Gastrocnemius medialis (tissue), 4 donors: ENCODE measurements at regions not wholly inside any gene's neighbourhood (a gene's known extent, or its start where the extent isn't known, plus 50 kb on each side); places are given as distances from the start of the nearest gene placed in this dataset.

ENCODE experiments used
- CTCF ChIP-seq, 5 experiments: fragments of 450-650 bp in 3 of 5; fragments of 200-600 bp in 2 of 5; sonication (generic) in 2 of 5; IDR thresholded peaks in 4 of 5; conservative IDR thresholded peaks in 1 of 5; 1 replicate in 4 of 5; 2 replicates in 1 of 5; pipeline ENCODE4 v1.5.1; 2016 to 2019; ENCODE audit warnings: antibody characterized with exemption in 5 of 5, mild to moderate bottlenecking in 3 of 5, moderate library complexity in 3 of 5
- POLR2A ChIP-seq, 2 donors: fragments of 450-650 bp; IDR thresholded peaks; one replicate each; pipeline ENCODE4 v1.6.1; 2017; ENCODE audit warnings: antibody characterized with exemption in 2 of 2, mild to moderate bottlenecking in 2 of 2, moderate library complexity in 2 of 2

- TF ChIP-seq CTCF (IDR thresholded peaks at IDR 0.05 in 4 of 5, conservative IDR thresholded peaks at IDR 0.05 in 1 of 5) = no peak
- no peak for TF ChIP-seq POLR2A (IDR thresholded peaks at IDR 0.05)
Measured at GRCh38 chr3:26091626-26092025, 301.7 kb downstream of the OXSM start.
